ENCODE measurements at regions not wholly inside any gene's neighbourhood (a gene's known extent, or its start where the extent isn't known, plus 50 kb on each side); places are given as distances from the start of the nearest gene placed in this dataset.

- TF ChIP-seq OSR1 (CRISPR knock-in tag; IDR thresholded peaks at IDR 0.05) (no peak), GLIS3 (CRISPR knock-in tag; IDR thresholded peaks at IDR 0.05) (no peak), ZNF8 (CRISPR knock-in tag; IDR thresholded peaks at IDR 0.05) (no peak), ISL1 (CRISPR knock-in tag; IDR thresholded peaks at IDR 0.05) (no peak), ZFP30 (CRISPR knock-in tag; IDR thresholded peaks at IDR 0.05) (no peak), ARNTL (CRISPR knock-in tag; IDR thresholded peaks at IDR 0.05; ENCODE audit: borderline replicate concordance, low read depth) (no peak)
Measured at GRCh38 chr1:157356601-157357000, 195.7 kb downstream of the FCRL5 start.

Measured in SK-N-SH treated with all-trans-retinoic acid at 6 μM for 48 hours (cell line).